Ovary (tissue), 7 donors: ENCODE measurements at regions not wholly inside any gene's neighbourhood (a gene's known extent, or its start where the extent isn't known, plus 50 kb on each side); places are given as distances from the start of the nearest gene placed in this dataset.

Source experiments
- DNase-seq, 5 donors: peaks; one replicate each; pipeline ENCODE4 v3.0.0-alpha.2; 2019 to 2020
- H3K27ac ChIP-seq, 2 donors: fragments of 200-600 bp; one replicate each; pipeline versions ENCODE4 v1.5.1 to v1.8.0; 2019 to 2022
- H3K27me3 ChIP-seq: fragments of 200-600 bp; one replicate; pipeline ENCODE4 v1.8.0; 2022
- H3K36me3 ChIP-seq: fragments of 200-600 bp; sonication (generic); one replicate; pipeline ENCODE4 v1.5.1; 2019
- H3K4me1 ChIP-seq: one replicate; pipeline ENCODE4 v1.8.1; 2013; ENCODE audit warnings: mild to moderate bottlenecking, moderate library complexity; ENCODE audit not compliant: insufficient read depth
- H3K4me3 ChIP-seq: fragments of 200-600 bp; sonication (generic); one replicate; pipeline ENCODE4 v1.5.1; 2017
- H3K9me3 ChIP-seq, 2 donors: fragments of 200-600 bp in 1 of 2; sonication (generic) in 1 of 2; one replicate each; pipeline versions ENCODE4 v1.5.1 to v1.8.1; 2013 to 2019; ENCODE audit warnings: mild to moderate bottlenecking in 1 of 2, moderate library complexity in 1 of 2
- EP300 ChIP-seq: sonication (generic); formaldehyde crosslinking; IDR thresholded peaks from one replicate; pipeline ENCODE4 v1.6.1; 2017; ENCODE audit warnings: antibody characterized with exemption
- POLR2A ChIP-seq: fragments of 450-650 bp; IDR thresholded peaks from one replicate; pipeline ENCODE4 v1.6.1; 2017; ENCODE audit warnings: antibody characterized with exemption, mild to moderate bottlenecking, moderate library complexity
- WGBS, 3 donors: extraction: QIAGEN DNeasy Blood & Tissue Kit in 1 of 3; methylation state at CpG; one replicate each; pipeline versions ENCODE4 v1.1.5 to v1.1.7; 2013 to 2017; 5-methylcytosine and 5-hydroxymethylcytosine counted together
- intact Hi-C, 4 donors: fragments of 100-400 bp; cut with DNase I; formaldehyde crosslinking; loops; one replicate each; pipeline versions ENCODE4 v1.11.0 to v1.15.1; 2022 to 2023
- TF ChIP-seq, protein P1 (sequence below), 3 donors: fragments of 450-650 bp in 2 of 3; fragments of 200-600 bp in 1 of 3; IDR thresholded peaks; one replicate each; pipeline versions ENCODE4 v1.5.1 to v1.8.0; 2016 to 2022; ENCODE audit warnings: antibody characterized with exemption in 3 of 3, mild to moderate bottlenecking in 1 of 3
- donor health status: DM: no; HTN: no; CAD: no; lungs with moderate emphysema.
- donor health status: DM: no; HTN: no; CAD: no.
- donor health status: Bipolar disorder and iron deficiency.
- donor health status: DM: no; HTN: no; CAD: no.
- donor health status: DM: yes; HTN: yes; CAD: no.

DNA sequence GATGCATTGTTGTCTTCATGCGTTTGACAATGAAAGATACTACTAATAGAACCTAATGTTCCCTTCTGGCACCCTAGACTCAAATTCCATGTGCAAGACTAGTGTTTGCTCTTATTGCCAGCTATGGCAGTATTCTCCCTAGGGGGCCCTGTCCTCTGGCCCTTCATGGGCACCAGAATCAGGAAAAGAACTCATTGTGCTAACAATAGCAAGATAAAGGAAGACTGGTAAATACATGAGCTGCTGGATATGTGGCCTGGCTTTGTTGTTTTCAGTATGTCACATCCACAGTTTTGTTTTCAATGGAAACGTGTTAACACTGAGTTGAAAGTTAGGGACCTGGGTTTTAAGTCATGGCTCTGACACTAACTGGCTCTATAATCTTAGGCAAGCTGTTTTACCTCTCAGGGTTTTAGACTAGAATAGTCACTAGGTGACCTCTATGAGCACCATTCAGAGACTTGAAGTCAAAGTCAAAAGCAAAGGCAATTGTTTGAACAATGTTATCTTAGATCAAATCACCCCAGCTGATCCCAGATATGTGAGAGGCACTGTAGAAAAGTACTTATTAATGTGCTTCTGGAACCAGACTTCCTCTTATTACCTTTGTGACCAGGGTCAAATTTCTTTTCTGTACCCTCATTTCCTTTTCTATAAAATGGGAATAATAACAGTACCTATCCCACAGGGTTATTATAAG lies 253.7 kb upstream of the DIAPH2 start:
- no peak overlapping the region for H3K4me3 ChIP-seq
- WGBS, 3 donors: 52 to 63% (median 55%) methylated on average over 2 of the region's 2 CpGs
- H3K27me3 ChIP-seq: no peaks in the 10 kb centered on the region
- H3K27ac ChIP-seq: no peak overlapping the region
- no peaks in the 10 kb centered on the region for H3K9me3 ChIP-seq
- no peak for DNase-seq
- intact Hi-C loops: loop anchor here in 1 of 4 donors (5.0 kb wide), 1 partner anchor 1131 kb away; no protein-coding TSS in a partner anchor
- peaks cover 8% of the 10 kb centered on the region for H3K4me1 ChIP-seq
- TF ChIP-seq EP300 (no peak), POLR2A (no peak)
- TF ChIP-seq, protein P1, sequence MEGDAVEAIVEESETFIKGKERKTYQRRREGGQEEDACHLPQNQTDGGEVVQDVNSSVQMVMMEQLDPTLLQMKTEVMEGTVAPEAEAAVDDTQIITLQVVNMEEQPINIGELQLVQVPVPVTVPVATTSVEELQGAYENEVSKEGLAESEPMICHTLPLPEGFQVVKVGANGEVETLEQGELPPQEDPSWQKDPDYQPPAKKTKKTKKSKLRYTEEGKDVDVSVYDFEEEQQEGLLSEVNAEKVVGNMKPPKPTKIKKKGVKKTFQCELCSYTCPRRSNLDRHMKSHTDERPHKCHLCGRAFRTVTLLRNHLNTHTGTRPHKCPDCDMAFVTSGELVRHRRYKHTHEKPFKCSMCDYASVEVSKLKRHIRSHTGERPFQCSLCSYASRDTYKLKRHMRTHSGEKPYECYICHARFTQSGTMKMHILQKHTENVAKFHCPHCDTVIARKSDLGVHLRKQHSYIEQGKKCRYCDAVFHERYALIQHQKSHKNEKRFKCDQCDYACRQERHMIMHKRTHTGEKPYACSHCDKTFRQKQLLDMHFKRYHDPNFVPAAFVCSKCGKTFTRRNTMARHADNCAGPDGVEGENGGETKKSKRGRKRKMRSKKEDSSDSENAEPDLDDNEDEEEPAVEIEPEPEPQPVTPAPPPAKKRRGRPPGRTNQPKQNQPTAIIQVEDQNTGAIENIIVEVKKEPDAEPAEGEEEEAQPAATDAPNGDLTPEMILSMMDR (IDR thresholded peaks at IDR 0.05): no peak
- H3K36me3 ChIP-seq: no peaks in the 10 kb centered on the region

DNA sequence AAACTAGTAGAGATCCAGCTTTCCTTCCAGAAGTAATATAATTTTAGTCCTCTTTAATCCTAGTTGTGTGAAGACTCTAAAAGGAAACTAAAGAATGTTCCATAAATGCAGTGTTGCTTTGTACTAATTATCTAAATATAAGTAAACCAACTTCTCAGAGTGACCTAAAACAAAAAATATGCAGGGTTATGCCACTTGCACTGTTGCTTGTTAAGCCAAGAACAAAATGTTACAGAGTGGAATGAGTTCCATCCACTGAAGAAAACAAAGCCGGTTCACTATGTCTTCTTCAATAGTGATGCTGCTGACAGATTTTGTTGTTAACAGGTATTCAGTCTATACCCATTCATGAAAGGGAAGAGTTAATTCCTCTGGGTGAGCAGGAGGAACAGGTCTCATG lies 252.0 kb upstream of the DIAPH2 start:
- DNase-seq: no peak
- TF ChIP-seq POLR2A (no peak), EP300 (no peak)
- TF ChIP-seq, protein P1 (IDR thresholded peaks at IDR 0.05): no peak
- Histone ChIP-seq H3K36me3 (no peaks in the 10 kb centered on the region), H3K9me3 (no peaks in the 10 kb centered on the region), H3K27ac (no peak overlapping the region), H3K4me3 (no peak overlapping the region), H3K4me1 (peaks cover 8% of the 10 kb centered on the region), H3K27me3 (no peaks in the 10 kb centered on the region)
- 33 to 51% (median 40%) methylated on average over 1 of the region's 1 CpG for WGBS, 3 donors
- intact Hi-C loops: loop anchor here in 1 of 4 donors (5.0 kb wide), 1 partner anchor 1130 kb away; no protein-coding TSS in a partner anchor

DNA sequence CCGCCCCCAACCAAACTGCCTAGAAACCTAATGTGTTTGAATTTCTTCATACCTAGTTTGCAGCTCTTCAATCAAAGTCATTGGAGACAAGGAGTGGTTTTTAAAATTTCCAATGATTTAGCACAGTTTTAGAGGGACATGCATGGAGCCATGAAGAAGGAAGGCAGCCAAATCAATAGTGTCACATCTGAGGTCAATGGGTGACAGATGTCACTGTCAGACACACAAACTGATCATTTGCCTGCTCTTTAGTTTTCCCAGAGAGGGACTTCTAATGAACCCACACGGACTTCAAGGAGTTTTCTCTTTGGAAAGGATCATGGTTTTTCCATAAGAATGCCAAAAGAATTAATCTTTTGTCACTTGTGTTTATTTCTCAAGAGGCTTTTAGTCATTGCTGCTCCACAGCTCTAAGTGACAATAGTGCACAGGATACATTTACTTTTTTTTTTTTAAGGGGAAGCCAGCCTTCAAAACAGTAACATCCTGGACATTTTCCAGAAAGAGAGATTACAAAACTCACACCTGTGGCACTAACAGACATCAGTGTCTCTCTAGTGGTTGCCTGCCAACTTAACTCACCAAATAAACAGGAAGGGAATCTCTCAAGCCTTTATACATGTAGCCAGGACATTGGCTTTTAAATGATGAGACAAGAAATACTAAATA lies 251.1 kb upstream of the DIAPH2 start:
- Histone ChIP-seq H3K4me3 (no peak overlapping the region), H3K4me1 (peaks cover 8% of the 10 kb centered on the region), H3K36me3 (no peaks in the 10 kb centered on the region), H3K9me3 (no peaks in the 10 kb centered on the region), H3K27ac (no peak overlapping the region), H3K27me3 (no peaks in the 10 kb centered on the region)
- intact Hi-C loops: loop anchor here in 1 of 4 donors (5.0 kb wide), 1 partner anchor 1129 kb away; no protein-coding TSS in a partner anchor
- TF ChIP-seq, protein P1 (IDR thresholded peaks at IDR 0.05): no peak
- TF ChIP-seq EP300 (no peak), POLR2A (no peak)
- 41 to 55% (median 49%) methylated on average over 2 of the region's 2 CpGs for WGBS, 3 donors
- no peak for DNase-seq

DNA sequence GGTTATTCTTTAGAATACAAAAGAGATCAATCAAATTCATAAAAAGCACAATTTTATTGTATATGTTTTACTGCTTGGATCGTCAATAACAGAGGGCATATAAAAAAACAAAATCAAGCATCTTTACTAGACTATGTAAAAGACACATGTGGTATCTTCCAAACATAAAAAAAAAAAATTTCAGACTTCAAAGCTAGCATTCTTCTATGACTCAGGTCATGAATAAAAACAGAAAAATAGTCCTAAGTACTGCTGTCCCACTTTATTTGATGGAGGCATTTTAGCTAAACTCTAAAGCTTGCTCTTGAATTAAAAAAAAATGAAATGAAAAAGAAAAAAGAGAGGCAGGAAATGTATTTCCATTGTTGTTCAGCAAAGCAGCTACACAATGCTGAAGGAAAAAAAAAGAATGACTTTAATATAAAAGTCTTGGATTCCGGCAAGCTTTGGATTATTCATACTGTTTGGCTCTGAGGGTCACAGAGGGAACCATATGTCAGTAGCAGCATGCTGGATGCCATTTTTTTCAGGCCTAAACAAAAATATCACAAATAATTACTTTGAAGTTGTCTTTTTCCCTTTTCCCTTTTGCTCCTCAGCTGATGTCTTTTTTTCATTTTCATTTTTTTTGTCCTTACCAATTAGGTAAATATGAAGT lies 249.1 kb upstream of the DIAPH2 start:
- no peaks in the 10 kb centered on the region for H3K27me3 ChIP-seq
- intact Hi-C loops: no loop called here
- 59 to 83% (median 73%) methylated on average over 2 of the region's 2 CpGs for WGBS, 3 donors
- DNase-seq: no peak
- no peak for TF ChIP-seq EP300
- TF ChIP-seq, protein P1 (IDR thresholded peaks at IDR 0.05): no peak
- no peak for TF ChIP-seq POLR2A
- no peak overlapping the region for H3K27ac ChIP-seq
- H3K36me3 ChIP-seq: no peaks in the 10 kb centered on the region
- no peaks in the 10 kb centered on the region for H3K9me3 ChIP-seq
- H3K4me3 ChIP-seq: no peak overlapping the region
- H3K4me1 ChIP-seq: peaks cover 8% of the 10 kb centered on the region
